ENCODE measurements at regions not wholly inside any gene's neighbourhood (a gene's known extent, or its start where the extent isn't known, plus 50 kb on each side); places are given as distances from the start of the nearest gene placed in this dataset.
A peak's percentile ranks its signal among the peaks of the same experiment; 100 is the strongest.
"Not testable (repeated sequence)": the region's sequence is repeated elsewhere in the genome, so short reads cannot be mapped to it uniquely, and the experiment has no call there.

DNA sequence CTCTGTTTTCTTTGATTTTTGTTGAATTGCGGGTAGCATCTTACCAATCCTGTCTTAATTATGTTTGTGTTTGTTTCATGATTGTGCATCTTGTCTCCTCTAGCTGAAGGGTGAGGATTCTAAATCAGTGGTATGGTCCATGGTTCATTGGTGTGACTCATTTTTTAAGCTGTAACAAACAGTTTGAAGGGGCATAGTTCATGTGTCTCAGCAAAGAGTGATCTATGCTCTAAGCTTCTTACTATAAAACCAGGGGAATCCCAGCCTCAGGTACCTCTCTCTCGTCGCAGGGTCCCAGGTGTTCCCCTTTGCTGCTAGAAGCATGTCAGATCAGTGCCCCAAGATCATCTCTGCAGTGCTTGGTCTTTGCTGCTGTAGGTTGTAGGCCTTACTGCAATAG is 100.1 kb downstream of the OTUD1 start:
- intact Hi-C loops (cut with DNase I) = no loop called here
- no peak for ATAC-seq (ENCODE audit: poor library complexity)
- no peak for DNase-seq

DNA sequence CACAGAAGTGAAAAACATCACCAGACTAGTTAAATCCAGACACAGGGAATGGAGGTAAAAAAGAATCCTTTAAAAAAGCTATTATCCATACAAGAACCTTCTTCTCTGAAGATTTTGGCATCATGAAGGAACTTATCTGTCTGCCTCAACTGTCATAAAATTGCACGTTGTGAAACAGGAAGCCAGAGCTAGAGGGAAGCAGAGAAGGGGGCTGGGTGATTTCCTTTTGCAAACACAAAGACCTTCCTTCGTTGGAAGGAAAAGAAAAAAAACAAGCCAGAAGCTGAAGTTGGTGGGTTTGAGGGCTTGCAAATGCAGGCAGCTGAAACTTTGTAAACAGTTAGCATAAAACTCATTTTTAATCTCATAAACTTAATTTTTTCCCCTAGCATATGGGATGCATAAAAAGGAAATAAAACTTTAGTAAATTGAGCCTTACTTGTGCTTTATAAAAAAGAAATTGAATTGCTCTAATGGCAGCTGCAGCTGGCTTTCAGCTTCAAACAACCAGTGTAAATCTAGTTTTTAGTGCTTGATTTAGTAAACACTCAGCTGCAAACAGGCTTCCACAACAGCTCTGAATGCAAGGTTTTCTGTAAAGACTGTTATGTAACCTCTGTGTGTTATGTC is 101.6 kb downstream of the OTUD1 start:
- intact Hi-C loops (cut with DNase I) = no loop called here
- DNase-seq = no peak
- no peak for ATAC-seq (ENCODE audit: poor library complexity)

DNA sequence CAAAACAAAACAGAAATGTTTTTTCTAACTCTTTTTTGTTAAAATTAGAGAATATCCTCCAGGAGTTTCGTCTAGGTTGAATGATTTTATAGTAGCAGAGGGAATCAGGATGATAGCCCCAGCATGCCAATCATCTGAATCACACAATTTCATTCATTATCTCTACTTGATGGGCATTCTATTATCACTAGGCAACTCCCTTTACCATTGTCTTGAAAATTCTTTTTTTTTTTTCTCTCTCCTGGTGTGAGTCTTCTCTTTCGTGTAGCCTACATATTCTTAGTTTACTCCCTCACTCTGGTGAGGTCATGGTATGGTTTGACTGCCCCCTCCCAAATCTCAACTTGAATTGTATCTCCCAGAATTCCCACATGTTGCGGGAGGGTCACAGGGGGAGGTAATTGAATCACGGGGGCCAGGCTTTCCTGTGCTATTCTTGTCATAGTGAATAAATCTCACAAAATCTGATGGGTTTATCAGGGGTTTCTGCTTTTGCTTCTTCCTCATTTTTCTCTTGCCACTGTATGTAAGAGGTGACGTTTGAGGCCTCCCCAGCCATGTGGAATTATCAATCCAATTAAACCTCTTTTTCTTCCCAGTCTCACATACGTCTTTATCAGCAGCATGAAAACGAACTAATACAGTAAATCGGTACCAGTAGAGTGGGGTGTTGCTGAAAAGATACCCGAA is 105.0 kb downstream of the OTUD1 start:
- DNase-seq = no peak
- intact Hi-C loops (cut with DNase I) = no loop called here
- ATAC-seq (ENCODE audit: poor library complexity) = no peak

DNA sequence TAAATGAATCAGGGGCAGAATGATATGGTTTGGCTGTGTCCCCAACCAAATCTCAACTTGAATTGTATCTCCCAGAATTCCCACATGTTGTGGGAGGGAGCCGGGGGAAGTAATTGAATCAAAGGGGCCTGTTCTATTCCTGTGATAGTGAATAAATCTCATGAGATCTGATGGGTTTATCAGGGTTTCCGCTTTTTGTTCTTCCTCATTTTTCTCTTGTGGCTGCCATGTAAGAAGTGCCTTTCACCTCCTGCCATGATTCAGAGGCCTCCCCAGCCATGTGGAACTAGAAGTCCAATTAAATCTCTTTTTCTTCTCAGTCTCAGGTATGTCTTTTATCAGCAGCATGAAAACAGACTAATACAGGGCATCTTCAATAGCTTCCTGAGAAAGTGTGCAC is 107.0 kb downstream of the OTUD1 start:
- intact Hi-C loops (cut with DNase I); DNase-seq; ATAC-seq (ENCODE audit: poor library complexity): not testable (repeated sequence)

DNA sequence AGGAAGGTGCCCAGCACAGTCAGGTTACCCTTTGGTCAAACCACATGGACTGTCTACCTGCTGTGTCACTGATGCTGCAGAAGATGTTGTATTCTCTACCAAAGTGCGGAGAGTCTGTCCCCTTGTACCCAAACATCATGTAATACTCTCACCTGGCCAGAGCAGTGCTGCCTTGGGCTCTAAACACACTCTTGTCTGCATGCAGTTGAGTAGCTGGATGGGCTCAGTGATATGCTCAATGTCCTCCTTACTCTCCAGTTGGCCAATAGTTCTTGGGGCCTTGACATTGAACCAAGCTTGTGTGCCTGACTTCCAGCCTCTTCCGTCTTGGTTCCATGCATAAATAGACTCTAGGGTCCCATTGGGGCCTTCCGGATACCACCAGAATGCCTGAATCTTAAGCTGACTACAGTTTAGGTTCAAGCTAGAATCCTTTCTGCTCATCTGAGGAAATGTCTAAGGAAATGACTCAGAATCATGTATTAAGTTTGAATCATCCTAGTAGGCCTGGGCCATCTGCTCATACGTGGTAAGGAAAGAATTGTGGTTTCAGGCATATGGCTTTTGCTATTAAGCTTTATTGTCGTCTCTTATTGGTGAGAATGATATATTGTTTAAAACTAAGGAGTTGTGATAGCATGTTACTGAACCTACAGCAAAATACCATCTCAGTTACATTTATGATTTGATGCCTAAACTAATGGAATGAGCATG is 118.0 kb downstream of the OTUD1 start:
- intact Hi-C loops (cut with DNase I) = no loop called here
- DNase-seq (no peak), ATAC-seq (ENCODE audit: poor library complexity) (no peak)

DNA sequence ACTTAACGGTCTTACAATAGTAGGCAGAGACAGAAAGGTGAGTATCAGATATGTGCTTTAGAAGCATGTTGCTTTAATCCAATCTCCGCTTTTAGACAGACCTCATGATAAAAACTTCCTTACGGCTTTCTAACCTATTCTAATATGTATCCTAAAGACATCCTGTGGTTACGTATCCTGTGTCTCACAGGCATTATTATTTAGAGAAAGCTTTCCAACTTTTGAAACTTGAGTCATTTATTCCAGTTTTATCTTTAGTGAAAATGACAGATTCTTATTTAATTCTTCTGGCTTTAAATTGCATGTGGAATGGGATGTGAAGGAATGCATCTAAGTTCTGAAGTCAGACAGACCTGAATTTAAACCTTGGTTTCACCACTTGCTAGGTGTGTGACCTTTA is 118.9 kb downstream of the OTUD1 start:
- intact Hi-C loops (cut with DNase I) = no loop called here
- DNase-seq (no peak), ATAC-seq (ENCODE audit: poor library complexity) (no peak)

DNA sequence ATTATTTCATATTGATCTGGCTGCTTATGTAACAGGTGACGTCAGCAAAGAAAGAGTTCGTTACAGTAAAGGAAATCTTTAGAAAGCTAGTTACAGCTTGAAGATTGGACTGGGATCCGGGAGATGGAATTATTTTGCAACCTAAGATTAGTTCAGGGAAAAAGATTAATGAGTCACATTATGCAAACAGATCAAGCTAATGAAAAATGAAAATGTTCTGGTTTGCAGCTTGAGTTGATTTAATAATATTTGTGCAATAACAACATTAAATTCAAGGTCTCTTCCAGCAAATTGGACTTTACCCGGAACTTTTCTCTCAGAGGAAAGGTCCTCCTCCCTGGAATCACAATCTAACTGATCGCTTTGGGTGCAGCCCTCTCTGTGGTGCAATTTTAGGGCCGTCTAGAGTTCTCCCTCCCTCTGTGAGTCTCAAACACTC is 119.5 kb downstream of the OTUD1 start:
- intact Hi-C loops (cut with DNase I) = no loop called here
- no peak for ATAC-seq (ENCODE audit: poor library complexity)

DNA sequence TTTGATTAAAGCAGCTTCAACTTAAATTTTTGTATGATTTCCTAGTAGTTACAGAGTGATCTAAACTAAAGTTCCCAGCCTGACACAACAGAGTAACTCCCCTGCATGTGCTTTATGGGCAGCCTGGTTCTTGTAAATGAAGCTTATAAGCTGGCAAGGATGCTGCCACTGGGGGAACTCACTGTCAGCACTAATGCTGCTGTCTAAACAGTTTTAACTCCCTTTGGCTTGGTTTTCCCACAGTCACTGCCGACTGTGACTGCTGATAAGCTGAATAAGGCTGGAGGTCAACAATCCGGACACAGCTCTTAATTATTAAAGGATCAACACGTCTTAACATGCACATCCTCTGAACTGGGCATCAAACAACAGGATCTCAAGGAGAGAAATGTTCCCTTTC is 130.1 kb downstream of the OTUD1 start:
- intact Hi-C loops (cut with DNase I) = no loop called here
- no peak for ATAC-seq (ENCODE audit: poor library complexity)

More for the DNA sequence above, 119.5 kb downstream of the OTUD1 start:
- DNase-seq = no peak

DNA sequence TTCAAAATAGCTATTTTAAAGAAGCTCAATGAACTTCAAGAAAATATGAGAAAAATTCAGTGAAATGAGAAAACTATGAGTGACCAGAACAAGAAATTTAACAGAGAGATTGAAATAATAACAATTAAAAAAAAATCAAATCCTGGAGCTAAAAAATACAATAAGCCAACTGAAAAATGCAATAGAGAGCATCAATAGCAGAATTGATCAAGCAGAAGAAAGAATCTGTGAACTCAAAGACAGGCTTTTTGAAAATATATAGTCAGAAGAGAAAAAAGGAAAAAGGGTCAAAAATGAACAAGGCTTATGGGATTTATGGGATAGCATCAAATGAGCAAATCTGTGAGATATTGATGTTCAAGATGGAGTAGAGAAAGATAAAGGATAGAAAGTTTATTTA is 133.0 kb downstream of the OTUD1 start:
- DNase-seq (no peak), ATAC-seq (ENCODE audit: poor library complexity) (no peak)
- intact Hi-C loops (cut with DNase I) = no loop called here

More for the DNA sequence above, 130.1 kb downstream of the OTUD1 start:
- DNase-seq = no peak

DNA sequence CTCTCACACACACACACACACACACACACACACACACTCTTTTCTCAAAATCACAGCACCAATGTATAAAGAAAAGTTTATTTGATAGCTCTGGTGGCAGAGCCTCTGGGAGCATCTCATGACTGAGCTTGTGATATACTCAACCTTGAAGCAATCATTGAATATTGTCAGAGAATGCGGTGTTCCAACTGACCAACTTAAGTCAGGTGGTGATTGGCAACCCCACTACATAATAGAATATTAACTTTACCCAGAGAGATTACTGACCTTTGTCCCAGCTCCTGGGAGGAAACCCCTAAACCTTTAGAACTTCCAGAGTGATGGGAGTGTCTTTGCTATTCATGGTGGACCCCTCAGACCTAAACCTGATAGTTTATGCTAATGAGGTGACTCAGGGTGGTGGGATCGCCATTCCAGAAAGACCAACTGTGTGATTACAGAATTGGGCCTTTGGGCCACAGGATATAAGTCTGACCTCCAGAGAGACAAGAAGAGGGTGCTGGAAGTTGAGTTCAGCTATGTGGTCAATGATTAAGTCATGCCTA is 143.1 kb downstream of the OTUD1 start:
- intact Hi-C loops (cut with DNase I) = no loop called here
- ATAC-seq (ENCODE audit: poor library complexity) (no peak), DNase-seq (no peak)

DNA sequence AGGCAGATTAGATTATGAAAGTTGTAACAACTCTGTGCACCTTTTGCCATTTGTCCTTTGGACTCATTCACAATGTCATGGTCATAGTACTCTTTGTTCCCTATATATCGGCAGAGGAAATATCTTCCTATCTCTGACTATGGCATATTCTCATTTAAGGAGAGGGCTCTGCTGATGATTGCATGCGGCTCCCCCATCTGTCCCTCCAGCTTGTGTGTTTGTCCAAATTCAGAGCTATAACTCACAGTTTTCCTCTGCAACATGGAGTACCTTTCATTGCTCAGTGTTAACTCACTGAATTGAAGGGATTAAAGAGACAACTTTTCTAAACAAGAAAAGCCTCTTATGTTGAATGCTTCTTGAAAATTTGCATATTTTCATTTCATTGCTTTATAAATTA is 145.5 kb downstream of the OTUD1 start:
- DNase-seq (no peak), ATAC-seq (ENCODE audit: poor library complexity) (no peak)
- intact Hi-C loops (cut with DNase I) = no loop called here

DNA sequence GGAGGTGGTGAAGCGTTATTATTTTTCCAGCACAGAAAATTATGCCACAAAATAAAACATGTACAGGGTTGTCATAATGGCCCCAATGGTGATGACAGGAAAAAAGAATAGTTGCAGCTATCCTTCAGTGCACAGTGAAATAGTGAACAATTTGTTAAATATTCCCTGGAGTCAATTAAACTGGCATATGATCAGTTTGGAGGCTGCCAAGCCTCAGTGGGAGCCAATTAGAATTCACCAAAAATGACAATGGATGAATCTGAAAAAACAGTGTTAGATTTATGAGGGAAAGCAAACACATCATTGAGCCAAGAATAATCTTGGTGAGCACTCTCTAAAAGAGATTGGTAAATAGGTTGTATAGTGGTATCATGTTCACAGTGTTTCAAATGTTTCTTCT is 146.3 kb downstream of the OTUD1 start:
- DNase-seq (no peak), ATAC-seq (ENCODE audit: poor library complexity) (no peak)
- intact Hi-C loops (cut with DNase I) = no loop called here

DNA sequence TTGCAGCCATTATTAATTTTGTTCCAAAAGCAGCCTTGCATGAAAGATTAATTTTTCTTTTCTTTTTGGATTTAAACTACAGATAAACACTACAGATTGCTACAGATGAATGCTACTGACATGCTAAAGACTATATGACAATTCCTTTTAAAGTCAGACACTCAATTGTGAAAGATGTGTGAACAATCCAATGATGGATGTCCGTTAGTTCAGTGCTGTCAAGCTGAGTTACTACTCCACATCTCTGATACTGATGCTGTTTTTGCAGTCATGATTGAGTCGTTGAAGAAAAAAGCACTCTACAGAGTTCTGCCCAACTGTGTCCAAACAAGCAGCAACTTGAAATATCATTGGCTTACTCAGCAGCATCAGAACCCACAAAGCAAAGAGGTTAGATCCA is 146.8 kb downstream of the OTUD1 start:
- ATAC-seq (ENCODE audit: poor library complexity) = no peak
- intact Hi-C loops (cut with DNase I) = no loop called here
- no peak for DNase-seq

DNA sequence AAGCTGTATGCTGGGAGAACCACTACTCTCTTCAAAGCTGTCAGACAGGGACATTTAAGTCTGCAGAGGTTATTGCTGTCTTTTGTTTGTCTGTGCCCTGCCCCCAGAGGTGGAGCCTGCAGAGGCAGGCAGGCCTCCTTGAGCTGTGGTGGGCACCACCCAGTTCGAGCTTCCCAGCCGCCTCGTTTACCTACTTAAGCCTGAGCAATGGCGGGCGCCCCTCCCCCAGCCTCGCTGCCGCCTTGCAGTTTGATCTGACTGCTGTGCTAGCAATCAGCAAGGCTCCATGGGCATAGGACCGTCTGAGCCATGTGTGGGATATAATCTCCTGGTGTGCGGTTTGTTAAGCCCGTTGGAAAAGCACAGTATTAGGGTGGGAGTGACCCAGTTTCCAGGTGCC is 156.4 kb downstream of the OTUD1 start:
- intact Hi-C loops (cut with DNase I); ATAC-seq (ENCODE audit: poor library complexity): not testable (repeated sequence)

DNA sequence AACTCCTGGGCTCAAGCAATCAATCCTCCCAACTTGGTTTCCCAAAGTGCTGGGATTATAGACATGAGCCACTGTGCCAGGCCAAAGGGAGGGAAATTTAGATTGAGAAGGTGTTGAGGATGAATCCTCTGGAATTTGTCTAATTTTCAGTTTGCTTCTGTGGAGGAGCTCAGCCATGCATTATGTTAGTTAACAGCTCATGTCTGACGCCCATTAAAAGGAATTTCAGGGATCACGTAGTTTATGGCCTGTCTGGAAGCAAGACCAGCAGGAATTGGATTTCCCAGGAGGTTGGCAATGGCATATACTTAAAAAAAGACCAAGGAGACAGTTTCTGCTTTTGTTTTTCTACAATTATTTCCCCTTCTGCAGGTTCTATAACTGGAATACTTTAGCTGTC is 165.7 kb downstream of the OTUD1 start:
- no peak for ATAC-seq (ENCODE audit: poor library complexity)
- intact Hi-C loops (cut with DNase I) = no loop called here
- DNase-seq = no peak

More for the DNA sequence above, 156.4 kb downstream of the OTUD1 start:
- DNase-seq = not testable (repeated sequence)

DNA sequence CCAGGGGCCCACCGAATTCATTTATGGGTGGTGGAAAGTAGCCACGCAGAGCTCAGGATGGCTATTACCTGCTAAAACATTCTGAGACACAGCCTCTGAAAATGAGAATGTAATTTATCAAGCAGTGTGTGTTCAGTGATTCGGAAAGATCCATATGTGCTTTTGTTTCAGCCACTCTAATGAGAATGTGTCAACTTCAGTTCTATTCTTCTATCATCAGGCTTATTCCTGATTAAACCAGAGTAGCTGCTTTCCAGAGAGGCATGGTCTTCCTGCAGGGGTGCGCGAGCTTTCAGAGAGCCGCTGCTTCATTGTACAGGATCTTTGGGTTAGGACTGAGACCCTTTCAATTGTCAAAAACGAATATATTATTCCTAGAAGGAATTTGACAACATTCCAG is 167.6 kb downstream of the OTUD1 start:
- no peak for ATAC-seq (ENCODE audit: poor library complexity)

DNA sequence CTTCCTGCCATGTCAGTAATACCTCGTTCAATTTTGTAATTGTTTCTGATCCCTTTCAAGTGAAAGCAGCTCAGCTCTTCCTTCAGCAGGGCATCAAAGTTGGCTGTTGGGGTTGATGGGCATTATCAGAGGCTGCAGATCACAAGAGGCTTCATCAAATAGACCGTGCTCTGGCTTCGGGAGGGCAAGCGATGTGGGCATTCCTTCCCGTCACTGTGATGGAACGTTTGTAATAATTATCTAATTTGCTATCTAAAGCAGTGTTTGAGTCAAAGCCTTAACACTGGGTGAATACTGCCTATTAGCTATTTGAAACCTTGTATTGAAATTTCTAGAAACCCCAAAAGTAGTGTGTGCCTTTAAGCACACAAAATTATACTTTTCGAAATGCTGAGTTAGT is 170.1 kb downstream of the OTUD1 start:
- intact Hi-C loops (cut with DNase I) = no loop called here
- ATAC-seq (ENCODE audit: poor library complexity) (no peak), DNase-seq (no peak)

More for the DNA sequence above, 167.6 kb downstream of the OTUD1 start:
- intact Hi-C loops (cut with DNase I) = no loop called here
- DNase-seq = no peak

DNA sequence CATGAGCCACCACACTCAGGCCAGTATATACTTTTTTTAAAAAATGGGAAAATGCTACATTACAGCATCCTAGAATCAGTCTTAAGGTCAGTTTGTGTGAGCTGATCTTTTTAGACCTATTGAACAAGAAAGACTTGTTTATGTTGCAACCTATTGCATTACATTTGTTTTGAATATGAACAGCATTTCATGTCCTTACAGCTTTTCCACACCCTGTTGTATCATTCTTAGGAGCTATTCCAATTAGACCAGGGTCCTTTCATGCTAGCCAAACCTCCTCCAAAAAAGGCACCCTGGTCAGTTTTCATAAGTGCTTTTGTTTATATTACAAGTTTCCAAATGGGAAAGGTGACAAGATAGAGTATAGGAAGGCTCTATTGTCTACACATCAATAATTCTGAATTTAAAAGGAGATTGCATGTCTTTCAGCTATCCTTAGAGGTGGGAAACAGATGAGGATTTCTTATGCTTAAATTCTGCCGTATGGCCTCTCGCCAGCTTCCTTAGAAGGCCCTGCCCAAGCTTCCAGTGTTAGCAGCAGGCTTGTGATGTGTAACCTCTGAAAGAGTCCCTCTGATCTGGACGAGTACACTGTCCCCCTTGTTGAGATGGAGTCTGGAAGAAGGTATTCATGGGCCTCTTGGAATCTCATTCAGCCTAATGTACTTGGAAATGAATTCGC is 171.9 kb downstream of the OTUD1 start:
- DNase-seq (no peak), ATAC-seq (ENCODE audit: poor library complexity) (peak; percentile 45)
- intact Hi-C loops (cut with DNase I) = no loop called here
